GM23338 (cell line): ENCODE measurements at regions not wholly inside any gene's neighbourhood (a gene's known extent, or its start where the extent isn't known, plus 50 kb on each side); places are given as distances from the start of the nearest gene placed in this dataset.

ENCODE experiments used
- CREB1 ChIP-seq: fragments of 250-450 bp; sonication (Bioruptor Pico); IDR thresholded peaks from 2 replicates; pipeline ENCODE4 v1.5.0; 2020; ENCODE audit warnings: low read depth, mild to moderate bottlenecking, moderate library complexity
- CTCF ChIP-seq, 2 experiments: fragments of 200-600 bp in 1 of 2; sonication (generic) in 1 of 2; conservative IDR thresholded peaks; 2 replicates each; pipeline versions ENCODE4 v1.5.1 to v1.6.1; 2016 to 2017; ENCODE audit warnings: antibody characterized with exemption in 2 of 2, low read depth in 2 of 2, mild to moderate bottlenecking in 2 of 2, moderate library complexity in 1 of 2
- ETS1 ChIP-seq: IDR thresholded peaks from 2 replicates; pipeline ENCODE4 v1.6.1; 2016; ENCODE audit warnings: antibody characterized with exemption
- EZH2 ChIP-seq: fragments of 200-600 bp; sonication (generic); IDR thresholded peaks from one replicate; pipeline ENCODE4 v1.8.0; 2017; ENCODE audit warnings: antibody characterized with exemption, mild to moderate bottlenecking, low read depth; ENCODE audit not compliant: unreplicated experiment
- EZH2phosphoT487 ChIP-seq: fragments of 200-600 bp; sonication (generic); IDR thresholded peaks from one replicate; pipeline ENCODE4 v1.8.1; 2018; ENCODE audit warnings: antibody characterized with exemption; ENCODE audit not compliant: unreplicated experiment
- JUNB ChIP-seq: IDR thresholded peaks from one replicate; pipeline ENCODE4 v1.6.1; 2016; ENCODE audit warnings: antibody characterized with exemption; ENCODE audit not compliant: unreplicated experiment
- NANOG ChIP-seq: IDR thresholded peaks from 2 replicates; pipeline ENCODE4 v1.6.1; 2016; ENCODE audit warnings: antibody characterized with exemption, borderline replicate concordance
- POLR2AphosphoS5 ChIP-seq: IDR thresholded peaks from 2 replicates; pipeline ENCODE4 v1.6.1; 2016; ENCODE audit warnings: antibody characterized with exemption, low read depth
- REST ChIP-seq: IDR thresholded peaks from one replicate; pipeline ENCODE4 v1.6.1; 2018; ENCODE audit warnings: antibody characterized with exemption; ENCODE audit not compliant: unreplicated experiment
- STAT1 ChIP-seq: IDR thresholded peaks from one replicate; pipeline ENCODE4 v1.6.1; 2016; ENCODE audit warnings: antibody characterized with exemption; ENCODE audit not compliant: unreplicated experiment
- ZNF331 ChIP-seq: fragments of 250-450 bp; sonication (Bioruptor Pico); IDR thresholded peaks from 2 replicates; pipeline ENCODE4 v1.5.0; 2020; ENCODE audit warnings: low read depth, mild to moderate bottlenecking, moderate library complexity
- ZNF462 ChIP-seq: fragments of 250-450 bp; sonication (Bioruptor Pico); IDR thresholded peaks from 2 replicates; pipeline ENCODE4 v1.5.0; 2020; ENCODE audit warnings: mild to moderate bottlenecking, moderate library complexity

GRCh38 chr2:78873526-78873925 lies 152.0 kb upstream of the REG3G start:
- TF ChIP-seq EZH2 (no peak), CREB1 (no peak), CTCF (conservative IDR thresholded peaks at IDR 0.05; ENCODE audit: low read depth in 2 of 2) (no peak), JUNB (no peak), POLR2AphosphoS5 (no peak), REST (no peak), EZH2phosphoT487 (no peak), NANOG (no peak), ZNF462 (CRISPR knock-in tag) (no peak), ZNF331 (CRISPR knock-in tag) (no peak), ETS1 (no peak), STAT1 (no peak)
